ENCODE measurements at regions not wholly inside any gene's neighbourhood (a gene's known extent, or its start where the extent isn't known, plus 50 kb on each side); places are given as distances from the start of the nearest gene placed in this dataset.

GRCh38 chr5:173457482-173457881, 129.3 kb upstream of the STC2 start:
- Histone ChIP-seq H3K4me1 (no peaks in the 10 kb centered on the region), H3K36me3 (no peaks in the 10 kb centered on the region), H3K9ac (ENCODE audit: low read depth in 2 of 2, low read length in 2 of 2) (no peak overlapping the region), H3K27ac (no peak overlapping the region), H3K4me3 (no peak overlapping the region), H3K9me3 (no peaks in the 10 kb centered on the region), H3K27me3 (no peaks in the 10 kb centered on the region)
- DNase-seq, result no peak
- TF ChIP-seq CTCF (IDR thresholded peaks at IDR 0.05), result no peak
- intact Hi-C loops (cut with DNase I), result no loop called here

GRCh38 chr5:173456751-173457171, 128.5 kb upstream of the STC2 start:
- Histone ChIP-seq H3K4me3 (no peak overlapping the region), H3K27ac (no peak overlapping the region), H3K36me3 (no peaks in the 10 kb centered on the region), H3K9ac (ENCODE audit: low read depth in 2 of 2, low read length in 2 of 2) (no peak overlapping the region), H3K4me1 (no peaks in the 10 kb centered on the region), H3K27me3 (no peaks in the 10 kb centered on the region), H3K9me3 (no peaks in the 10 kb centered on the region)
- no peak for DNase-seq
- intact Hi-C loops (cut with DNase I), result no loop called here
- no peak for TF ChIP-seq CTCF (IDR thresholded peaks at IDR 0.05)

- intact Hi-C loops (cut with DNase I), result no loop called here
- no peak for TF ChIP-seq CTCF (IDR thresholded peaks at IDR 0.05)
- no peak overlapping the region for H3K27ac ChIP-seq
- no peak for DNase-seq
- no peak overlapping the region for H3K4me3 ChIP-seq
- H3K4me1 ChIP-seq, result no peaks in the 10 kb centered on the region
- H3K9me3 ChIP-seq, result no peaks in the 10 kb centered on the region
- no peaks in the 10 kb centered on the region for H3K27me3 ChIP-seq
- H3K9ac ChIP-seq (ENCODE audit: low read depth in 2 of 2, low read length in 2 of 2), result no peak overlapping the region
- no peaks in the 10 kb centered on the region for H3K36me3 ChIP-seq
These were observed 128.0 kb upstream of the STC2 start for GRCh38 chr5:173456181-173456580.

GRCh38 chr5:173455599-173455957, 127.4 kb upstream of the STC2 start:
- Histone ChIP-seq H3K4me1 (no peaks in the 10 kb centered on the region), H3K9me3 (no peaks in the 10 kb centered on the region), H3K27me3 (no peaks in the 10 kb centered on the region), H3K27ac (no peak overlapping the region), H3K4me3 (no peak overlapping the region), H3K9ac (ENCODE audit: low read depth in 2 of 2, low read length in 2 of 2) (no peak overlapping the region), H3K36me3 (no peaks in the 10 kb centered on the region)
- TF ChIP-seq CTCF (IDR thresholded peaks at IDR 0.05), result no peak
- intact Hi-C loops (cut with DNase I), result no loop called here
- DNase-seq, result no peak

- no peaks in the 10 kb centered on the region for H3K9me3 ChIP-seq
- H3K36me3 ChIP-seq, result no peaks in the 10 kb centered on the region
- no peak overlapping the region for H3K4me3 ChIP-seq
- H3K27ac ChIP-seq, result no peak overlapping the region
- no peak for DNase-seq
- TF ChIP-seq CTCF (IDR thresholded peaks at IDR 0.05), result no peak
- no peak overlapping the region for H3K9ac ChIP-seq (ENCODE audit: low read depth in 2 of 2, low read length in 2 of 2)
- H3K4me1 ChIP-seq, result no peaks in the 10 kb centered on the region
- intact Hi-C loops (cut with DNase I), result no loop called here
- H3K27me3 ChIP-seq, result no peaks in the 10 kb centered on the region
These were observed 126.8 kb upstream of the STC2 start for GRCh38 chr5:173454736-173455598.

All from colonic mucosa (tissue), 4 donors.